H9 (cell line): ENCODE measurements at regions not wholly inside any gene's neighbourhood (a gene's known extent, or its start where the extent isn't known, plus 50 kb on each side); places are given as distances from the start of the nearest gene placed in this dataset.
A peak's percentile ranks its signal among the peaks of the same experiment; 100 is the strongest.

Experiments
- DNase-seq: peaks from one replicate; pipeline ENCODE4 v3.0.0-alpha.2; 2017
- H2AFZ ChIP-seq: one replicate; pipeline ENCODE4 v1.6.1; 2013; ENCODE audit warnings: mild to moderate bottlenecking, low read length, control low read depth, moderate library complexity
- H2AK5ac ChIP-seq: 2 replicates; pipeline ENCODE4 v1.6.1; 2013; ENCODE audit warnings: low read length, control low read depth, mixed read lengths; ENCODE audit not compliant: insufficient read length
- H2BK120ac ChIP-seq: one replicate; pipeline ENCODE4 v1.6.1; 2013; ENCODE audit warnings: low read depth, mild to moderate bottlenecking, low read length, control low read depth, inconsistent platforms; ENCODE audit not compliant: poor library complexity, severe bottlenecking
- H2BK12ac ChIP-seq: 2 replicates; pipeline ENCODE4 v1.6.1; 2013; ENCODE audit warnings: low read length, control low read depth, mixed read lengths, low read depth; ENCODE audit not compliant: insufficient read length
- H2BK15ac ChIP-seq: 2 replicates; pipeline ENCODE4 v1.6.1; 2013; ENCODE audit warnings: low read depth, low read length, control low read depth
- H2BK20ac ChIP-seq: one replicate; pipeline ENCODE4 v1.6.1; 2013; ENCODE audit warnings: low read depth, mild to moderate bottlenecking, low read length, control low read depth, inconsistent platforms; ENCODE audit not compliant: poor library complexity, severe bottlenecking
- H2BK5ac ChIP-seq: 2 replicates; pipeline ENCODE4 v1.6.1; 2013; ENCODE audit warnings: low read length, control low read depth, mixed read lengths; ENCODE audit not compliant: insufficient read length
- H3K14ac ChIP-seq: 2 replicates; pipeline ENCODE4 v1.6.1; 2013; ENCODE audit warnings: low read length, control low read depth; ENCODE audit not compliant: insufficient read depth
- H3K18ac ChIP-seq: 2 replicates; pipeline ENCODE4 v1.6.1; 2013; ENCODE audit warnings: low read depth, mild to moderate bottlenecking, mixed read lengths, low read length, control low read depth; ENCODE audit not compliant: insufficient read length
- H3K23ac ChIP-seq: 2 replicates; pipeline ENCODE4 v1.6.1; 2013; ENCODE audit warnings: low read length, control low read depth, mixed read lengths, low read depth; ENCODE audit not compliant: insufficient read length
- H3K23me2 ChIP-seq: 2 replicates; pipeline ENCODE4 v1.6.1; 2013; ENCODE audit warnings: low read depth, mild to moderate bottlenecking, mixed read lengths, low read length, control low read depth; ENCODE audit not compliant: insufficient read length, poor library complexity, severe bottlenecking
- H3K27ac ChIP-seq: 2 replicates; pipeline ENCODE4 v1.5.1; 2013; ENCODE audit warnings: low read length, control low read depth, mixed read lengths, low read depth; ENCODE audit not compliant: insufficient read length
- H3K27me3 ChIP-seq: 2 replicates; pipeline ENCODE4 v1.6.1; 2013; ENCODE audit warnings: low read length, control low read depth, inconsistent platforms; ENCODE audit not compliant: insufficient read depth
- H3K4ac ChIP-seq: 2 replicates; pipeline ENCODE4 v1.6.1; 2013; ENCODE audit warnings: low read depth, mild to moderate bottlenecking, control low read depth, inconsistent platforms, low read length, moderate library complexity
- H3K4me1 ChIP-seq: 2 replicates; pipeline ENCODE4 v1.6.1; 2013; ENCODE audit warnings: low read length, control low read depth, inconsistent platforms; ENCODE audit not compliant: insufficient read depth
- H3K4me2 ChIP-seq: 2 replicates; pipeline ENCODE4 v1.6.1; 2013; ENCODE audit warnings: low read length, control low read depth, mixed read lengths; ENCODE audit not compliant: insufficient read length, insufficient read depth
- H3K56ac ChIP-seq: 2 replicates; pipeline ENCODE4 v1.6.1; 2013; ENCODE audit warnings: low read depth, mild to moderate bottlenecking, mixed read lengths, low read length, control low read depth; ENCODE audit not compliant: insufficient read length
- H3K79me1 ChIP-seq: 2 replicates; pipeline ENCODE4 v1.6.1; 2013; ENCODE audit warnings: low read depth, mild to moderate bottlenecking, moderate library complexity, low read length, control low read depth, inconsistent platforms; ENCODE audit not compliant: insufficient read depth, poor library complexity, severe bottlenecking
- H3K79me2 ChIP-seq: 2 replicates; pipeline ENCODE4 v1.6.1; 2013; ENCODE audit warnings: low read length, control low read depth, inconsistent platforms; ENCODE audit not compliant: insufficient read depth
- H3K9ac ChIP-seq: 2 replicates; pipeline ENCODE4 v1.6.1; 2013; ENCODE audit warnings: low read length, control low read depth, mixed read lengths; ENCODE audit not compliant: insufficient read length; ENCODE audit errors: extremely low read depth
- H3K9me3 ChIP-seq: one replicate; pipeline ENCODE4 v1.6.1; 2013; ENCODE audit warnings: low read depth, low read length, inconsistent platforms; ENCODE audit not compliant: control insufficient read depth
- H3T11ph ChIP-seq: one replicate; pipeline ENCODE4 v1.6.1; 2013; ENCODE audit warnings: mild to moderate bottlenecking, low read length, control low read depth, inconsistent platforms
- H4K20me1 ChIP-seq: one replicate; pipeline ENCODE4 v1.6.1; 2013; ENCODE audit not compliant: control insufficient read depth, insufficient read length, insufficient read depth
- H4K5ac ChIP-seq: 2 replicates; pipeline ENCODE4 v1.6.1; 2013; ENCODE audit warnings: low read depth, mild to moderate bottlenecking, mixed read lengths, low read length, control low read depth; ENCODE audit not compliant: insufficient read length
- H4K8ac ChIP-seq: replicated peaks from 2 replicates; pipeline ENCODE4 v1.6.1; 2013; ENCODE audit warnings: low read length, control low read depth, mixed read lengths, low read depth; ENCODE audit not compliant: insufficient read length
- H4K91ac ChIP-seq: 2 replicates; pipeline ENCODE4 v1.6.1; 2013; ENCODE audit warnings: low read depth, mild to moderate bottlenecking, moderate library complexity, mixed read lengths, low read length, control low read depth; ENCODE audit not compliant: insufficient read length
- H3K27ac Mint-ChIP-seq, 3 experiments: 2 replicates in 2 of 3; 3 replicates in 1 of 3; pipeline ENCODE4 v1.8.0; 2020 to 2021; ENCODE audit warnings: mixed read lengths in 3 of 3, mild to moderate bottlenecking in 1 of 3, moderate library complexity in 1 of 3
- H3K27me3 Mint-ChIP-seq: 2 replicates; pipeline ENCODE4 v1.8.0; 2021; ENCODE audit warnings: low read depth, mild to moderate bottlenecking, moderate library complexity, mixed read lengths
- H3K36me3 Mint-ChIP-seq, 3 experiments: 2 replicates in 2 of 3; 3 replicates in 1 of 3; pipeline ENCODE4 v1.8.0; 2020 to 2021; ENCODE audit warnings: low read depth in 3 of 3, mixed read lengths in 3 of 3; ENCODE audit not compliant: insufficient read depth in 1 of 3
- H3K4me1 Mint-ChIP-seq, 2 experiments: 2 replicates each; pipeline ENCODE4 v1.8.0; 2020; ENCODE audit warnings: mixed read lengths in 2 of 2
- H3K4me3 Mint-ChIP-seq, 2 experiments: 2 replicates in 1 of 2; 3 replicates in 1 of 2; pipeline ENCODE4 v1.8.0; 2020 to 2021; ENCODE audit warnings: mild to moderate bottlenecking in 2 of 2, mixed read lengths in 2 of 2, moderate library complexity in 1 of 2
- H3K9me3 Mint-ChIP-seq, 2 experiments: 2 replicates in 1 of 2; 3 replicates in 1 of 2; pipeline ENCODE4 v1.8.0; 2020; ENCODE audit warnings: mild to moderate bottlenecking in 2 of 2, mixed read lengths in 2 of 2, moderate library complexity in 1 of 2
- CTCF ChIP-seq: fragments of 200-600 bp; sonication (generic); conservative IDR thresholded peaks from 3 replicates; pipeline ENCODE4 v1.8.0; 2021; ENCODE audit warnings: antibody characterized with exemption, mild to moderate bottlenecking
- WGBS: extraction: QIAGEN DNeasy Blood & Tissue Kit; methylation state at CpG from one replicate; pipeline ENCODE4 v1.1.7; 2013; ENCODE audit warnings: missing lambda C conversion rate, low lambda C conversion rate, mixed read lengths; ENCODE audit not compliant: insufficient read length; ENCODE audit errors: extremely low coverage; 5-methylcytosine and 5-hydroxymethylcytosine counted together

GRCh38 chr5:2382776-2383697 lies 368.4 kb downstream of the IRX2 start:
- H3K4me1 Mint-ChIP-seq, result no peaks in the 10 kb centered on the region
- H2AK5ac ChIP-seq, result no peak overlapping the region
- no CpG with 5 or more reads among the region's 20 CpGs for WGBS
- H3K27ac Mint-ChIP-seq, result peak overlapping the region in 1 of 3 experiments; percentile 79; a peak in 1 of 7 replicates
- no peak overlapping the region for H2BK20ac ChIP-seq
- no peaks in the 10 kb centered on the region; a peak in 1 of 5 replicates for H3K9me3 Mint-ChIP-seq
- H3K4me3 Mint-ChIP-seq, result no peak overlapping the region
- peaks cover 7% of the 10 kb centered on the region for H3K27me3 Mint-ChIP-seq
- no peak overlapping the region for H3K18ac ChIP-seq
- no peaks in the 10 kb centered on the region for H3K9me3 ChIP-seq
- H4K20me1 ChIP-seq, result no peaks in the 10 kb centered on the region
- no peak overlapping the region for H3T11ph ChIP-seq
- TF ChIP-seq CTCF, result no peak
- no peak overlapping the region for H3K56ac ChIP-seq
- H2AFZ ChIP-seq, result no peak overlapping the region
- H3K36me3 Mint-ChIP-seq, result no peaks in the 10 kb centered on the region
- H3K14ac ChIP-seq, result no peak overlapping the region
- H2BK5ac ChIP-seq, result no peak overlapping the region
- no peak overlapping the region for H4K5ac ChIP-seq
- H2BK12ac ChIP-seq, result no peak overlapping the region
- no peak overlapping the region for H4K91ac ChIP-seq
- H3K4me1 ChIP-seq, result no peaks in the 10 kb centered on the region
- DNase-seq, result no peak
- H3K23ac ChIP-seq, result no peak overlapping the region
- no peak overlapping the region for H2BK15ac ChIP-seq
- H3K4ac ChIP-seq, result no peak overlapping the region
- no peaks in the 10 kb centered on the region for H3K27me3 ChIP-seq
- no peak overlapping the region for H3K4me2 ChIP-seq
- no peak overlapping the region for H4K8ac ChIP-seq
- no peaks in the 10 kb centered on the region for H3K79me2 ChIP-seq
- no peak overlapping the region for H3K9ac ChIP-seq
- H3K23me2 ChIP-seq, result no peaks in the 10 kb centered on the region
- no peak overlapping the region for H2BK120ac ChIP-seq
- no peaks in the 10 kb centered on the region for H3K79me1 ChIP-seq
- no peak overlapping the region for H3K27ac ChIP-seq
